CD4-positive, alpha-beta T cell treated with Interleukin-15 for 1 hour (primary cell): ENCODE measurements at regions not wholly inside any gene's neighbourhood (a gene's known extent, or its start where the extent isn't known, plus 50 kb on each side); places are given as distances from the start of the nearest gene placed in this dataset.

Experiments
- DNase-seq: peaks from one replicate; pipeline ENCODE4 v3.0.0-alpha.2; 2020

GRCh38 chr3:35336601-35337000, 302.7 kb upstream of the ARPP21 start:
- no peak for DNase-seq

- no peak for DNase-seq
Measured at GRCh38 chr3:35338186-35338585, 301.1 kb upstream of the ARPP21 start.

- no peak for DNase-seq
Measured at GRCh38 chr3:35380196-35380595, 259.1 kb upstream of the ARPP21 start.

GRCh38 chr3:35383216-35383615, 256.1 kb upstream of the ARPP21 start:
- DNase-seq: no peak

GRCh38 chr3:35383719-35384555, 255.4 kb upstream of the ARPP21 start:
- no peak for DNase-seq

- DNase-seq: no peak
Measured at GRCh38 chr3:35385271-35385670, 254.1 kb upstream of the ARPP21 start.

- no peak for DNase-seq
Measured at GRCh38 chr3:35389907-35390306, 249.4 kb upstream of the ARPP21 start.

GRCh38 chr3:35392187-35392586, 247.1 kb upstream of the ARPP21 start:
- no peak for DNase-seq

GRCh38 chr3:35393901-35394799, 245.2 kb upstream of the ARPP21 start:
- DNase-seq: no peak

- no peak for DNase-seq
Measured at GRCh38 chr3:35394905-35395304, 244.4 kb upstream of the ARPP21 start.

- DNase-seq: no peak
Measured at GRCh38 chr3:35401671-35402070, 237.7 kb upstream of the ARPP21 start.

GRCh38 chr3:35404571-35404970, 234.8 kb upstream of the ARPP21 start:
- DNase-seq: no peak

- no peak for DNase-seq
Measured at GRCh38 chr3:35408882-35409281, 230.4 kb upstream of the ARPP21 start.

GRCh38 chr3:35409991-35410390, 229.3 kb upstream of the ARPP21 start:
- no peak for DNase-seq

GRCh38 chr3:35413483-35413882, 225.8 kb upstream of the ARPP21 start:
- no peak for DNase-seq

- no peak for DNase-seq
Measured at GRCh38 chr3:35417080-35417479, 222.2 kb upstream of the ARPP21 start.

GRCh38 chr3:35422101-35422500, 217.2 kb upstream of the ARPP21 start:
- DNase-seq: no peak

GRCh38 chr3:35422836-35423601, 216.3 kb upstream of the ARPP21 start:
- DNase-seq: no peak

- DNase-seq: no peak
Measured at GRCh38 chr3:35426366-35426958, 212.9 kb upstream of the ARPP21 start.

- DNase-seq: no peak
Measured at GRCh38 chr3:35437381-35437780, 201.9 kb upstream of the ARPP21 start.

- no peak for DNase-seq
Measured at GRCh38 chr3:35438101-35438500, 201.2 kb upstream of the ARPP21 start.

- DNase-seq: no peak
Measured at GRCh38 chr3:35439663-35440062, 199.7 kb upstream of the ARPP21 start.

- no peak for DNase-seq
Measured at GRCh38 chr3:35440826-35441225, 198.5 kb upstream of the ARPP21 start.
